ENCODE measurements at regions not wholly inside any gene's neighbourhood (a gene's known extent, or its start where the extent isn't known, plus 50 kb on each side); places are given as distances from the start of the nearest gene placed in this dataset.

- TF ChIP-seq, protein P1, sequence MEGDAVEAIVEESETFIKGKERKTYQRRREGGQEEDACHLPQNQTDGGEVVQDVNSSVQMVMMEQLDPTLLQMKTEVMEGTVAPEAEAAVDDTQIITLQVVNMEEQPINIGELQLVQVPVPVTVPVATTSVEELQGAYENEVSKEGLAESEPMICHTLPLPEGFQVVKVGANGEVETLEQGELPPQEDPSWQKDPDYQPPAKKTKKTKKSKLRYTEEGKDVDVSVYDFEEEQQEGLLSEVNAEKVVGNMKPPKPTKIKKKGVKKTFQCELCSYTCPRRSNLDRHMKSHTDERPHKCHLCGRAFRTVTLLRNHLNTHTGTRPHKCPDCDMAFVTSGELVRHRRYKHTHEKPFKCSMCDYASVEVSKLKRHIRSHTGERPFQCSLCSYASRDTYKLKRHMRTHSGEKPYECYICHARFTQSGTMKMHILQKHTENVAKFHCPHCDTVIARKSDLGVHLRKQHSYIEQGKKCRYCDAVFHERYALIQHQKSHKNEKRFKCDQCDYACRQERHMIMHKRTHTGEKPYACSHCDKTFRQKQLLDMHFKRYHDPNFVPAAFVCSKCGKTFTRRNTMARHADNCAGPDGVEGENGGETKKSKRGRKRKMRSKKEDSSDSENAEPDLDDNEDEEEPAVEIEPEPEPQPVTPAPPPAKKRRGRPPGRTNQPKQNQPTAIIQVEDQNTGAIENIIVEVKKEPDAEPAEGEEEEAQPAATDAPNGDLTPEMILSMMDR (IDR thresholded peaks at IDR 0.05; ENCODE audit: low read depth, low read length, poor library complexity, severe bottlenecking) = no peak
- no peak for TF ChIP-seq EZH2phosphoT487 (IDR thresholded peaks at IDR 0.05; ENCODE audit: borderline replicate concordance, low read length)
Measured at GRCh38 chr20:37586078-37586477, 58.4 kb upstream of the BLCAP start.

All from DOHH2 (cell line).